ENCODE measurements at regions not wholly inside any gene's neighbourhood (a gene's known extent, or its start where the extent isn't known, plus 50 kb on each side); places are given as distances from the start of the nearest gene placed in this dataset.

- TF ChIP-seq CTCF (conservative IDR thresholded peaks at IDR 0.05; ENCODE audit: low read depth in 2 of 2), result no peak
- TF ChIP-seq ZNF114 (CRISPR knock-in tag; IDR thresholded peaks at IDR 0.05), result no peak
- no peak for TF ChIP-seq EZH2 (IDR thresholded peaks at IDR 0.05; ENCODE audit: low read depth, unreplicated experiment)
- TF ChIP-seq NANOG (IDR thresholded peaks at IDR 0.05; ENCODE audit: borderline replicate concordance), result no peak
- no peak for TF ChIP-seq EZH2phosphoT487 (IDR thresholded peaks at IDR 0.05; ENCODE audit: unreplicated experiment)
- TF ChIP-seq POLR2AphosphoS5 (IDR thresholded peaks at IDR 0.05; ENCODE audit: low read depth), result no peak
- TF ChIP-seq, protein P1, sequence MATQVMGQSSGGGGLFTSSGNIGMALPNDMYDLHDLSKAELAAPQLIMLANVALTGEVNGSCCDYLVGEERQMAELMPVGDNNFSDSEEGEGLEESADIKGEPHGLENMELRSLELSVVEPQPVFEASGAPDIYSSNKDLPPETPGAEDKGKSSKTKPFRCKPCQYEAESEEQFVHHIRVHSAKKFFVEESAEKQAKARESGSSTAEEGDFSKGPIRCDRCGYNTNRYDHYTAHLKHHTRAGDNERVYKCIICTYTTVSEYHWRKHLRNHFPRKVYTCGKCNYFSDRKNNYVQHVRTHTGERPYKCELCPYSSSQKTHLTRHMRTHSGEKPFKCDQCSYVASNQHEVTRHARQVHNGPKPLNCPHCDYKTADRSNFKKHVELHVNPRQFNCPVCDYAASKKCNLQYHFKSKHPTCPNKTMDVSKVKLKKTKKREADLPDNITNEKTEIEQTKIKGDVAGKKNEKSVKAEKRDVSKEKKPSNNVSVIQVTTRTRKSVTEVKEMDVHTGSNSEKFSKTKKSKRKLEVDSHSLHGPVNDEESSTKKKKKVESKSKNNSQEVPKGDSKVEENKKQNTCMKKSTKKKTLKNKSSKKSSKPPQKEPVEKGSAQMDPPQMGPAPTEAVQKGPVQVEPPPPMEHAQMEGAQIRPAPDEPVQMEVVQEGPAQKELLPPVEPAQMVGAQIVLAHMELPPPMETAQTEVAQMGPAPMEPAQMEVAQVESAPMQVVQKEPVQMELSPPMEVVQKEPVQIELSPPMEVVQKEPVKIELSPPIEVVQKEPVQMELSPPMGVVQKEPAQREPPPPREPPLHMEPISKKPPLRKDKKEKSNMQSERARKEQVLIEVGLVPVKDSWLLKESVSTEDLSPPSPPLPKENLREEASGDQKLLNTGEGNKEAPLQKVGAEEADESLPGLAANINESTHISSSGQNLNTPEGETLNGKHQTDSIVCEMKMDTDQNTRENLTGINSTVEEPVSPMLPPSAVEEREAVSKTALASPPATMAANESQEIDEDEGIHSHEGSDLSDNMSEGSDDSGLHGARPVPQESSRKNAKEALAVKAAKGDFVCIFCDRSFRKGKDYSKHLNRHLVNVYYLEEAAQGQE (IDR thresholded peaks at IDR 0.05; ENCODE audit: unreplicated experiment), result no peak
Observed at GRCh38 chr12:23399402-23399933, 550.0 kb downstream of the SOX5 start.

All from GM23338 (cell line).